ENCODE measurements at regions not wholly inside any gene's neighbourhood (a gene's known extent, or its start where the extent isn't known, plus 50 kb on each side); places are given as distances from the start of the nearest gene placed in this dataset.

- TF ChIP-seq CTCF (conservative IDR thresholded peaks at IDR 0.05) (no peak), ZFX (IDR thresholded peaks at IDR 0.05) (no peak)
Measured at GRCh38 chr11:133681901-133682300, 149.6 kb upstream of the OPCML start.

Measured in C4-2B (cell line).